ENCODE measurements at regions not wholly inside any gene's neighbourhood (a gene's known extent, or its start where the extent isn't known, plus 50 kb on each side); places are given as distances from the start of the nearest gene placed in this dataset.

DNA sequence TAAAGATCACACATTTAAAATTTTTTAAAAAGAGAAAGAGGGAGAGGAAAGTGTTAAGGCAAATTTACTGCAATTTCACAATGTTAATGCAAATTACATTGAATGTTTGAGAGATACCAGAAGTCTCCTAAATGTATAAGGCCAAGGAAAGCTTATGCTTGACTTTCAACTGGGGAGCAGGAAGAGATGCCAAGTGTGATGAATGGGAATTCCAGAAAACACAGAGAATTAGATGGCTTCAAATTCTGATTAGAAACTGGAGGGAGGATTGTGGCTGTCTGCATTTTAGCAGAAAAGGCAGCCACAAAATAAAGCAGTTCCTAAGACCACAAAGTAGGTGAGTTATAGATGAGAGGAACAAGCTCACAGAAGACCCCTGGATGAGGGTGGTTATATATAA, 328.3 kb upstream of the CITED2 start:
- peaks cover 14% of the 10 kb centered on the region for H3K9me3 Mint-ChIP-seq
- peaks cover 3% of the 10 kb centered on the region for H3K4me1 Mint-ChIP-seq
- no peaks in the 10 kb centered on the region for H4K20me1 ChIP-seq (ENCODE audit: low read depth)
- no peaks in the 10 kb centered on the region for H3K4me1 ChIP-seq
- H3K4me3 Mint-ChIP-seq: no peak overlapping the region
- no peak overlapping the region for H3K4me3 ChIP-seq
- no peak overlapping the region for H3K27ac ChIP-seq
- H3F3A ChIP-seq (ENCODE audit: low read depth): no peaks in the 10 kb centered on the region
- no peak overlapping the region for H3K27ac Mint-ChIP-seq
- H3K36me3 Mint-ChIP-seq: no peaks in the 10 kb centered on the region
- H3K27me3 Mint-ChIP-seq (ENCODE audit: insufficient read depth, low read depth): peaks cover 4% of the 10 kb centered on the region
- no peak overlapping the region for H2AFZ ChIP-seq (replicated peaks)
- TF ChIP-seq EZH2phosphoT487 (IDR thresholded peaks at IDR 0.05) (no peak), EZH2 (IDR thresholded peaks at IDR 0.05) (no peak)
- TF ChIP-seq, protein P1, sequence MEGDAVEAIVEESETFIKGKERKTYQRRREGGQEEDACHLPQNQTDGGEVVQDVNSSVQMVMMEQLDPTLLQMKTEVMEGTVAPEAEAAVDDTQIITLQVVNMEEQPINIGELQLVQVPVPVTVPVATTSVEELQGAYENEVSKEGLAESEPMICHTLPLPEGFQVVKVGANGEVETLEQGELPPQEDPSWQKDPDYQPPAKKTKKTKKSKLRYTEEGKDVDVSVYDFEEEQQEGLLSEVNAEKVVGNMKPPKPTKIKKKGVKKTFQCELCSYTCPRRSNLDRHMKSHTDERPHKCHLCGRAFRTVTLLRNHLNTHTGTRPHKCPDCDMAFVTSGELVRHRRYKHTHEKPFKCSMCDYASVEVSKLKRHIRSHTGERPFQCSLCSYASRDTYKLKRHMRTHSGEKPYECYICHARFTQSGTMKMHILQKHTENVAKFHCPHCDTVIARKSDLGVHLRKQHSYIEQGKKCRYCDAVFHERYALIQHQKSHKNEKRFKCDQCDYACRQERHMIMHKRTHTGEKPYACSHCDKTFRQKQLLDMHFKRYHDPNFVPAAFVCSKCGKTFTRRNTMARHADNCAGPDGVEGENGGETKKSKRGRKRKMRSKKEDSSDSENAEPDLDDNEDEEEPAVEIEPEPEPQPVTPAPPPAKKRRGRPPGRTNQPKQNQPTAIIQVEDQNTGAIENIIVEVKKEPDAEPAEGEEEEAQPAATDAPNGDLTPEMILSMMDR (IDR thresholded peaks at IDR 0.05): no peak
- H3K9ac ChIP-seq: no peak overlapping the region
- H3K9me3 ChIP-seq (ENCODE audit: low read depth): no peaks in the 10 kb centered on the region
- no peaks in the 10 kb centered on the region for H3K27me3 ChIP-seq
- H3K4me2 ChIP-seq: no peak overlapping the region
- DNase-seq (ENCODE audit: low spot score): no peak
- H3K79me2 ChIP-seq (ENCODE audit: low read depth): no peaks in the 10 kb centered on the region
- no peaks in the 10 kb centered on the region for H3K36me3 ChIP-seq

DNA sequence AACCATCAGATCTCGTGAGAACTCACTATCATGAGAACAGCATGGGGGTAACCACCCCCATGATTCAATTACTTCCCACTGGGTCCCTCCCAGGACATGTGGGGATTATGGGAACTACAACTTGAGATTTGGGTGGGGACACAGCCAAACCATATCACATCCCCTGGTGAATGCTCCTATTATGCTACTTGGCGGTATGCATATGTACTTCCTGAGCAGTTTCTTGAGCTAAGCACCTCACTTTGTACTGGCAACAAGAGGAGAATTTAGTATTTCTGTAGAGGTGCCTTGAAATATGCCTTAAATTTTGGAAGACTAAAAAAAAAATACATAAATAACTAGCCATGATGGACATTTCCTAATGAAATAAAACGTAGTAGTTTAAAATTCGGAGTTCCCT, 327.2 kb upstream of the CITED2 start:
- Histone ChIP-seq H3K36me3 (no peaks in the 10 kb centered on the region), H3K27me3 (no peaks in the 10 kb centered on the region), H3K27ac (no peak overlapping the region), H3F3A (ENCODE audit: low read depth) (no peaks in the 10 kb centered on the region), H3K9ac (no peak overlapping the region), H3K4me1 (no peaks in the 10 kb centered on the region), H4K20me1 (ENCODE audit: low read depth) (no peaks in the 10 kb centered on the region), H3K79me2 (ENCODE audit: low read depth) (no peaks in the 10 kb centered on the region), H3K4me3 (no peak overlapping the region), H3K9me3 (ENCODE audit: low read depth) (no peaks in the 10 kb centered on the region), H3K4me2 (no peak overlapping the region), H2AFZ (replicated peaks) (no peak overlapping the region)
- Mint-ChIP-seq H3K36me3 (no peaks in the 10 kb centered on the region), H3K9me3 (peaks cover 18% of the 10 kb centered on the region), H3K4me1 (no peaks in the 10 kb centered on the region), H3K27ac (no peak overlapping the region), H3K4me3 (no peak overlapping the region), H3K27me3 (ENCODE audit: insufficient read depth, low read depth) (peaks cover 4% of the 10 kb centered on the region)
- no peak for DNase-seq (ENCODE audit: low spot score)
- TF ChIP-seq EZH2phosphoT487 (IDR thresholded peaks at IDR 0.05): no peak

DNA sequence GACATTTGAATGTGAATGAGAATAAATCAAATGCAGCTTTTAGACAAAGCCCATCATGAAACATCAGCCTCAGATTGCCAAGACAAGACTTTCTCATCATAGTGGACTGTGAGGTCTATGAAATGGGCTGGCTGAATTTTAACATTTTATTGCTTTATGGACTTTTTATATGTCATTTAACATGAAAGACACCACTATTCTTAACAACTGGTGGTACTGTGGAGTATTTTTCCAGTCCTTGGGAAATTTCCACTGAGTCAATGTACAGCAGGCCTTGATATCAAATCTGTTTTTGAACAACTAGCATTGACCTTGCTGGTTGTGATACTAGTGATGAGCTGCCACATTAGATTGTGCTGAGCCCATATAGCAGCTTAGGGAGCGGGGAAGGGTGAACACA, 326.6 kb upstream of the CITED2 start:
- H3K27me3 Mint-ChIP-seq (ENCODE audit: insufficient read depth, low read depth): peaks cover 4% of the 10 kb centered on the region
- peaks cover 17% of the 10 kb centered on the region for H3K9me3 Mint-ChIP-seq
- no peak overlapping the region for H3K4me3 Mint-ChIP-seq
- H3K27me3 ChIP-seq: no peaks in the 10 kb centered on the region
- no peaks in the 10 kb centered on the region for H4K20me1 ChIP-seq (ENCODE audit: low read depth)
- no peaks in the 10 kb centered on the region for H3K79me2 ChIP-seq (ENCODE audit: low read depth)
- no peaks in the 10 kb centered on the region for H3F3A ChIP-seq (ENCODE audit: low read depth)
- no peak overlapping the region for H3K4me2 ChIP-seq
- no peaks in the 10 kb centered on the region for H3K4me1 Mint-ChIP-seq
- H3K4me3 ChIP-seq: no peak overlapping the region
- TF ChIP-seq EZH2 (IDR thresholded peaks at IDR 0.05): no peak
- TF ChIP-seq, protein P1 (IDR thresholded peaks at IDR 0.05): no peak
- TF ChIP-seq EZH2phosphoT487 (IDR thresholded peaks at IDR 0.05): no peak
- H2AFZ ChIP-seq (replicated peaks): no peak overlapping the region
- H3K9me3 ChIP-seq (ENCODE audit: low read depth): no peaks in the 10 kb centered on the region
- no peak overlapping the region for H3K27ac ChIP-seq
- H3K4me1 ChIP-seq: no peaks in the 10 kb centered on the region
- no peaks in the 10 kb centered on the region for H3K36me3 Mint-ChIP-seq
- no peak overlapping the region for H3K9ac ChIP-seq
- H3K36me3 ChIP-seq: no peaks in the 10 kb centered on the region
- no peak for DNase-seq (ENCODE audit: low spot score)
- no peak overlapping the region for H3K27ac Mint-ChIP-seq

DNA sequence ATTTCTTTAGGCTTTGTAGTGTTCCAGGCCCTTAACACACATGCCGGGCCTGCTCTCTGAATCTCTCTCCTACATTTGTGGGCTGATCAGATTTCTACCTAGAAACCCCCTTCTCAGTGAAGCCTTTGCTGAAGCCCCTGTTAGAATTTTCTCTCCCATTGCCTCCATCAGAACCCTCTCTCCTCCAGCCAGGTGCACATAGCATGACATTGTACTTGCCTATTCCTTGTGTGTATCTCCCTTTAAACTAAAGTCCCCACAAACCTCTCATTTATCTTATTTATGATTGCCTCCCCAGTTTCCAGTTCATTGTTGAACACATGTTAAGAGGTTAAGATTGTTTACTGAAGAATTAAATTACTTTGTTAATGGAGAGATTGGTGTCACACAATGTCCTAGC, 325.5 kb upstream of the CITED2 start:
- no peaks in the 10 kb centered on the region for H3K36me3 Mint-ChIP-seq
- Histone ChIP-seq H3K27ac (no peak overlapping the region), H3K27me3 (no peaks in the 10 kb centered on the region), H3K9ac (no peak overlapping the region), H3F3A (ENCODE audit: low read depth) (no peaks in the 10 kb centered on the region), H3K36me3 (no peaks in the 10 kb centered on the region), H3K4me1 (no peaks in the 10 kb centered on the region), H3K79me2 (ENCODE audit: low read depth) (no peaks in the 10 kb centered on the region), H3K4me2 (no peak overlapping the region), H4K20me1 (ENCODE audit: low read depth) (no peaks in the 10 kb centered on the region), H2AFZ (replicated peaks) (no peak overlapping the region), H3K4me3 (no peak overlapping the region), H3K9me3 (ENCODE audit: low read depth) (no peaks in the 10 kb centered on the region)
- no peak overlapping the region for H3K27ac Mint-ChIP-seq
- H3K4me1 Mint-ChIP-seq: no peaks in the 10 kb centered on the region
- DNase-seq (ENCODE audit: low spot score): no peak
- peaks cover 2% of the 10 kb centered on the region for H3K27me3 Mint-ChIP-seq (ENCODE audit: insufficient read depth, low read depth)
- peaks cover 12% of the 10 kb centered on the region for H3K9me3 Mint-ChIP-seq
- TF ChIP-seq, protein P1 (IDR thresholded peaks at IDR 0.05): no peak
- no peak for TF ChIP-seq EZH2phosphoT487 (IDR thresholded peaks at IDR 0.05)
- TF ChIP-seq EZH2 (IDR thresholded peaks at IDR 0.05): no peak
- H3K4me3 Mint-ChIP-seq: no peak overlapping the region
